ENCODE measurements at regions not wholly inside any gene's neighbourhood (a gene's known extent, or its start where the extent isn't known, plus 50 kb on each side); places are given as distances from the start of the nearest gene placed in this dataset.

DNA sequence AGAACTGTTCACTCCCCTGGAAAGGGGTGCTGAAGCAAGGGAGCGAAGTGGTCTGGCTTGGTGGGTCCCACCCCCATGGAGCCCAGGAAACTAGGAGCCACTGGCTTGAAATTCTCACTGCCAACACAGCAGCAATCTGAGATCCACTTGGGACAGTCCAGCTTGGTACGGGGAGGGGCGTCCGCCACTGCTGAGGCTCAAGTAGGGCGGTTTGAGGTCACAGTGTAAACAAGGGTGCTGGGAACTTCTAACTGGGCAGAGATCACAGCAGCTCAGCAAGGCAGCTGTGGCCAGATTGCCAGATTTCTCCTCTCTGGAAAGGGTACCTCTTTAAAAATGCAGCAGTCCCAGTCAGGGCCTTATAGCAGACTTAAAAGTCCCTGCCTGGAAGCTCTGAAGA lies 53.9 kb upstream of the GALNTL6 start:
- DNase-seq (ENCODE audit: low read depth, low spot score), result no peak

DNA sequence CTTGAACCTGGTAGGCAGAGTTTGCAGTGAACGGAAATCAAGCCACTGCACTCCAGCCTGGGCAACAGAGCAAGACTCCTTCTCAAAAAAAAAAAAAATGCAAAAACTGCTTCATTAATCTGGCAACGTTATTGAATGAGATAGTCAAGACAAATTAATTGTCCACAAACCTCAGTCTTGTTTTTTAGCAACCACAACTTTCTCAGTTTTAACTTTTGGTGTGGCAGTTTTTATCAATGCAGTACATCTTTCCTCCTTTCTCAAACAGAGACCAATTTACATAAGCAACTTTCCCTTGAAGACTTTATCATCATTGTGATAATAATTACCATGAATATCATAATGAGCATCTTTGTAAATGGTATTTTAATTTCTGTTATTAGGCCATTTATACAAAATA lies 61.7 kb upstream of the GALNTL6 start:
- no peak overlapping the region for H3K27ac ChIP-seq
- DNase-seq (ENCODE audit: low read depth, low spot score), result no peak

More for the DNA sequence above, 53.9 kb upstream of the GALNTL6 start:
- H3K27ac ChIP-seq, result no peak overlapping the region

DNA sequence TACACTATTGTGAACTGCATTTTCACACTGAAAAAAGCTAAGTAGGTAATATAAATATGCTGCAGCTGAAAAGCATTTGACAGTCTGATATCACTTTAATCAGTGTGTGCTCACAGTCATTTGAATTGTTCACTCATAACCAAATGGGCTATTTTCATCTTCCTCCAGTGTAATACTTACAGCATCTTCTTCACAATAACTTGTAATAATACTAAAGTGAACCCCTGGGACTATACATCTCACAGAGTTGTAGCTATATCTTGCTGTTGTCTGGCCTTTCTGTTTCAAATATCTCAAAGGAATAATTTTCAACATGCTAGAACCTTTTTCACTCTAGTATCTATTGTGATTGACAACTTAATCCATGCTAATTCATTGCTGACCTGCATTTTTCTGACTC lies 66.8 kb upstream of the GALNTL6 start:
- H3K27ac ChIP-seq, result no peak overlapping the region
- DNase-seq (ENCODE audit: low read depth, low spot score), result no peak

DNA sequence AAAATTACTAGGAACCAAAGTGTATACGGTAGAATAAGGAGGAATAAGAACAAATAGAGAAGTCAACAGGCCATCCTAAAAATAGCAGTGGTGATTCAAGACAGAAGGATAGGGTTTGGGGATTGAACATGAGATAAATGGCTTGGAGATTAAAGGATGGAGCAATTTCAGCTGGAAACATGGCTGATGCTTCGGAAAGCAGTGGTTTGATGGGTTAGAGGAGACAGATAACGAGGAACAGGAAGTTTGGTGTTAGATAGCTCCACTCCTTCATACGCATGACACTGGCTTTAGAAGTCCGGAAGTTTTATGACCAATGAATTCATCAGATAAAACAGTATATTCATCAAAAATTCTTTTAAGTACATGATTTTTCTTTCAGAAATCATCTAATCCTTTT lies 70.8 kb upstream of the GALNTL6 start:
- no peak overlapping the region for H3K27ac ChIP-seq
- no peak for DNase-seq (ENCODE audit: low read depth, low spot score)

DNA sequence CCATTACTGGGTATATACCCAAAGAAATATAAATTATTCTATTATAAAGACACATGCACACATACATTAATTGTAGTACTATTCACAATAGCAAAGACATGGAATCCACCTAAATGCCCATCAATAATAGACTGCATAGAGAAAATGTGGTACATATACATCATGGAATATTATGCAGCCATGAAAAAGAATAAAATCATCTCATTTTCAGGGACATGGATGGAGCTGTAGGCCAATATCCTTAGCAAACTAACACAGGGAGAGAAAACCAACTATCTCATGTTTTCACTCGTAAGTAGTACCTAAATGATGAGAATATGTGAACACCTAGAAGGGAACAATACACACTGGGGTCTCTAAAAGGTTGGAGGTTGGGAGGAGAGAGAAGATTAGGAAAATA lies 86.0 kb upstream of the GALNTL6 start:
- DNase-seq (ENCODE audit: low read depth, low spot score), result no peak
- H3K27ac ChIP-seq, result no peak overlapping the region

DNA sequence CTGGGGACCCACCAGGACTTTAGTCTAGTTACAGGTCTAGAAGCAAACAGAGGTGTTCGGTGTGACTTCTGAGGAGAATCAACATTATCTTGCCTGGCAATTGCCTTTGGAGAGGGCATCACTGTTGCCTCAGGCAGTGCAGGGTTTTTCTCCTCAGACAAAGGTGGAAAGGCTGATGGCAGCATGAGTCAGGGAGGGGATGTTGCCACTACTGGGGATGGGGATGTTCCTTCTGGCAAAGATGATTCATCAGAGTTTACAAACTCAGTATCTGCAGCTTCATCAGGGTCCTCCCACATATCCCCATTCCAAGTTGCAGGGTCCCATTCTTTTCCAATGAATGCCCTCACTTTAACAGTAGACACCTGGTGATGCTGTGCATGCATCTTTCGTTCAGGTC lies 91.3 kb upstream of the GALNTL6 start:
- no peak overlapping the region for H3K27ac ChIP-seq
- DNase-seq (ENCODE audit: low read depth, low spot score), result no peak

DNA sequence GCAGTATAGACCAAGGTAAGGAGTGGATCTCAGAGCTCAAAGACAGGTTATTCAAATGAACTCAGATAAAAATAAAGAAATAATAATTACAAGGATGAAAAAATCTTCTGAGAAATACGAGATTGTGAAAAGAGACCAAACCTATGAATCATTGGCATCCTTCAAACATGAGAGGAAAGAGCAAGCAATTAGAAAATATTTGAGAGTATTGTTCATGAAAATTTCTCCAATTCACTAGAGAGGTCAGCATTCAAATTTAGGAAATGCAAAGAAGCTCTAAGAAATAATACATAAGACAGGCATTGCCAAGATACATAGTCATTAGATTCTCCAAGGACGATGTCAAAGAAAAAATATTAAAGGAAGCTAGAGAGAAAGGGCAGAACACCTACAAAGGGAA lies 93.5 kb upstream of the GALNTL6 start:
- no peak for DNase-seq (ENCODE audit: low read depth, low spot score)
- H3K27ac ChIP-seq, result no peak overlapping the region

DNA sequence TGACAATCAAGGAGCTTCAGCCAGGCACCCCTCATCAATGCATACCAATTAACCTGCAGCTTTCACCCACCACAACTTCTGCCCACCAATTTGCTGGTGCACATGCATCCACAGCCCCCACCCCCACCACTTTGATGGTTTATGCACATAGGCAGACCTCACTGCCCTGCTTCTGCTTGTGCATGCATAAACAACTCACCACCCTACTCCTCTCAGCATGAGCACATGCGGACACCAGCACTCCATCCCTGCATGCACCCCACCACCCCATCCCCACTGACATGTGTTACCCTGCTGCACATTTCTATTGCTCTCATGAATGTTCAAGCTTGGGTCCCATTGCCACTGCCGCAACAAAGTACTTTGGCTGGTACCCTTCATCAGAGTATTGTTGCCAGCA lies 94.5 kb upstream of the GALNTL6 start:
- no peak overlapping the region for H3K27ac ChIP-seq
- no peak for DNase-seq (ENCODE audit: low read depth, low spot score)

DNA sequence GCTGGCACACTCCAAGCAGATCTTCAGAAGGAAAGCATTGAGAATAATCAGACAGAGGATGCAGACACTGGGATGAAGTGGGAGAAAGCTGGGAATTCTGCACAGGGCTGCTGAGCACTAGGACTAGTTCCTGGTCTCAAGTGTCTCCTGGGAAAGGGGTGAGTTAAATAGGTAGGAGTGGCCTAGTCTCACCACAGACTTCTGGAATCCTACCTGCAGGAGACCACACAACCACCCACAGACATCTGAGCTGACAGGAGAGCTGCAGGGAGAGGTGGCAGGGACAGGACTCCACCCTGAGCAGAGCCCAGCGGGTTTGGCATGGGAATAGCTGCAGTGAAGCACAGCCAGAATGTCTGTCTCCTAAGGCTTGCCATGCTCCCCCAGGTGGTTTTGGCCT lies 95.1 kb upstream of the GALNTL6 start:
- H3K27ac ChIP-seq, result no peak overlapping the region
- no peak for DNase-seq (ENCODE audit: low read depth, low spot score)

DNA sequence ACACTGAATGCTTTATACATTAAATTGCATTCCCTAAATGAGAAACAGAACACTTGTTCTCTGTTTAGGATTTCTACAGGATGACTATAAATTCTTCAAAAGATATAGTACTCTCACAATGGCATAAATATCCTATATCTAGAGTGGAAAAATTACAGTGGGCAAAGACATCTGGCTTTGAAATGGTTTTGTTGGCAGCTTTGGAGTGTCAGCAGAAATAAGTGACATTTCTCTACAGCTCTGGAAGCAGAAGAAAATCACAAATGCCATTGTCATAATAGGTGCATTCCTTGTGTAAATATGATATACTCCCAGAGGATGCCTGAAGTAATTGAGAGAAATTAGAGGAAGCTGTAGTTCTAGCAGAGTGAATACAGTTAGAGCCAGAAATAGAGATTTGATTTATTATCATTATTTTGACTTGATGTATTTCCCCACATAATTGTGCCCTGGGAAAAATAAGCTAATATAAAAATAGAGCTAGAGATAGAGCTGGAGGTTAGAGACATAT lies 95.9 kb upstream of the GALNTL6 start:
- H3K27ac ChIP-seq, result no peak overlapping the region
- DNase-seq (ENCODE audit: low read depth, low spot score), result no peak

DNA sequence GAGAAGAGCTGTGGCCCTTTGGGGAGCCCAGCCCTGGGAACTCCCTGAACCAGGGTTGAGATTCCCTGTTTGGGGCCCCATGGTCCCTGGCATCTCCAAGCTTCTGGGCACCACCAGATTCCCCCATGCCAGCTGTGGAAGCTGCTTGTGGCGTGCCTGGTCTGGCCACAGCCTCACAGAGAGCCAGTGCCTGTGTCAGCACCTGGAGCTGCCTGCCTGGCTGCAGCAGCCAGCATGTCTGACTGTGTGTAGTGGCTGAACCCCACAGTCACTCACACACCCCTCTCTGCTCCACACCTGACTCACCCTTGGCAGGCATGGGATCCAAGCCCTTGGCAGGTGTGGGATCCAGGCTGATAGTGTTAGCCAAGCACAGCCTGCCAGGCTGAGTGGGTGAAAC lies 97.2 kb upstream of the GALNTL6 start:
- no peak overlapping the region for H3K27ac ChIP-seq
- DNase-seq (ENCODE audit: low read depth, low spot score), result no peak

DNA sequence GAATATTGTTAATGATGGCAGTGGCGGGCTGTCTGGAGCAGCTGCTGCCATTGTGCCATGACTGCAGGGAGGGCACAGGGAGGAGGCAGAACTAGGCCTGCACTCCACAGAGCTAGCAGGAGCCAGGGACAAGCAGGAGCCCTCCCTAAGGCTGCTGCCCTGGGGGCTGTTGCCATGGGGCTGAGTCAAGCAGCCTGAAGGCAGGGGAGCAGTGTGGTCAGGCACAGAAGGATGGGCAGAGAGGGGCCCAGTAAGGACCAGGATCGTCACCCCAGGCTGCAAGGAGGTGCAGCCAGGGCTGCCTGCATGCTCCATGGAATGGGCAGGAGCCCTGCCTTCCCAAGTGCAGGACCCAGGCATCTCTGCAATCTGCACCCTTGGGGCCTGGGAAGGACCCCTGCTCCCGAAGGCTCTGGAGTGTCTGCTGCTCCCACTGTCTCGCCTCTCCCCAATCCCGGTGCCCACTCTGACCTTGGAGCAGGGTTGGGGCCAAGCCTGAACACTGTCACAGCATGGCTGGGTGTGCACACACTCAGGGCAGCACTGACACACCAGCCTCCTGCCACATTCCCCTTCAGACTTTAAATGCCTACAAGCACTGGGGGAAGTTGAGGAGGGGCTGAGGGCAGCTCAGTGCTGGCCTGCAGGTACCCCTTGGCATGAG lies 98.3 kb upstream of the GALNTL6 start:
- H3K27ac ChIP-seq, result no peak overlapping the region
- DNase-seq (ENCODE audit: low read depth, low spot score), result no peak

DNA sequence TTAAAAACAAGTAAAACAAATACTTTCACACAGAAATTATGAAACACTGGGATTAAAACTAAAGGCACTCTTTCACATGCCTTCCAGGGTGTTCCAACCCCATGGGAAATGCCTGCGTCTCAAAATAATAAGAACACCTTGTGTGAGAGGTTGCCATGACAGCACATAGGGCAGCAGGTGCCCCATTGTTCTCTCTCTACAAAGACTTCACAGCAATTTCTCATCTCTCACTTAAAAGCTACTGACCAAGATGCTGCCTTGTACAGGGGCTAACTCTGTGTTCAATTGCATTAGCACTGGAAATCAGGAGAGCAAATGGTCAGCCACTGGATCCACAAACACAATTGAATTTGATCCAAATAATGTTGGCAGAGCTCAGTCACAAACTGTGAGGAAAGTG lies 102.5 kb upstream of the GALNTL6 start:
- no peak for DNase-seq (ENCODE audit: low read depth, low spot score)
- no peak overlapping the region for H3K27ac ChIP-seq

DNA sequence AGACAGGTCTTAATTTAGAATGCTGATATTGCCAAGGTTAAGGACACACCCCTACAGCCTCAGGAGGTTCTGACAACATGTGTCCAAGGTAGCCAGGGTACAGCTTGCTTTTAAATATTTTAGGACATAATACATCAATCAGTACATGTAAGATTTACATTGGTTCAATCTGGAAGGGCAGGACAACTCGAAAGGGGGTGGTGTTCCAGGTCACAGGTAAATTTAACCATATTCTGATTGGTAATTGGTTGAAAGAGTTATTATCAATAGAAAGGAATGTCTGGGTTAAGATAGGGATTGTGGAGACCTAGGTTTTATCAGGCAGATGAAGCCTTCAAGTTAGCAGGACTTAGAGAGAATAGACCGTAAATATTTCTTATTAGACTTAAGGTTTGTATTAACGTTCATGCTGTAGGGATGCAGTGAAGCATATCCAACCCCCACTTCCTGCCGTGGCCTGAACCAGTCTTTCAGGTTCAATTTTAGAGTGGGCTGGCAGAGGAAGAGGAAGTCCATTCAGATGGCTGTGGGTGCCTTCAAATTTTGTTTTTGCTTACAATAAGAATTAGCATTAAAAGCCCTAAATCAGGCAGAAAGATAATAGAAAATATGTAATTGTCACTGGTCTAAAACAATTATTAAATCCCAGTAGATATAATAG lies 136.5 kb upstream of the GALNTL6 start:
- DNase-seq (ENCODE audit: low read depth, low spot score), result no peak
- no peak overlapping the region for H3K27ac ChIP-seq

DNA sequence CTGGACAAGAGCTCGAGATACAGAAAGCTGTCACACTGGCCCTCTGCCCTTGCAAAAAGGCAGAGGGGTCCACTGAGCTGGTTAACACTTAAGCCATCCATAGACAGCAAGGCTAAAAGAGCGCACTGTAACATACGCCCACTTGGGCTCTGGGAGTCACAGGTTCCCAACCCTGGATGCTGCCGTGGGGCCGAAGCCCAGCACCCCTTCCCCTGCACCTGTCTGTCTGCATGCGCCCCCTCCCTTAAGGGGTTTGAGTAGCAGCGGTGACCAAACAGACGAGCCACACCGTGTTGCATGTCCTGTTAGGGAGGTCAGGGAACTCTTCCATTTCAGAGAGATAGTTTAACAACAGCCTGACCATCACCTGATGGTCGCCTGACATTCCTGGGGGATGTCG lies 138.4 kb upstream of the GALNTL6 start:
- H3K27ac ChIP-seq, result no peak overlapping the region
- DNase-seq (ENCODE audit: low read depth, low spot score), result no peak

DNA sequence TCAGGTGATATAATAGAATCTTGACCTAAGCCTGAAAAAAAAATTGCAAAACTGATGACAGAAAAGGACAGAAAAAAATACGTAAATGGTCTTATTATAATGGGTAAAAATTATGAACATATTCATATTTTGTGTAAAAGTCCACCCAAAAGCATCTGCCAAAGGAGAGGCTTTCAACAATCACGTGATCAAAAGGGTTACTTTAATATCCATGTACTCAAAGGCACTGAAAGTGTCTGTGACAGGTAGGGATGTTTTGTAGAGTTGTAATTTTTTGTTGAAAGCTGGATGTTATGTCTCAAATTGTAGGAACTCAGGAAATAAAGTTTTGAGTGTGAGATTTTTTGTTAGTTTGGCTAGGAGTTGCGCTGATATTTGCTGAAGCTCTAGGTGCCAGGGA lies 144.8 kb upstream of the GALNTL6 start:
- DNase-seq (ENCODE audit: low read depth, low spot score), result no peak
- no peak overlapping the region for H3K27ac ChIP-seq

DNA sequence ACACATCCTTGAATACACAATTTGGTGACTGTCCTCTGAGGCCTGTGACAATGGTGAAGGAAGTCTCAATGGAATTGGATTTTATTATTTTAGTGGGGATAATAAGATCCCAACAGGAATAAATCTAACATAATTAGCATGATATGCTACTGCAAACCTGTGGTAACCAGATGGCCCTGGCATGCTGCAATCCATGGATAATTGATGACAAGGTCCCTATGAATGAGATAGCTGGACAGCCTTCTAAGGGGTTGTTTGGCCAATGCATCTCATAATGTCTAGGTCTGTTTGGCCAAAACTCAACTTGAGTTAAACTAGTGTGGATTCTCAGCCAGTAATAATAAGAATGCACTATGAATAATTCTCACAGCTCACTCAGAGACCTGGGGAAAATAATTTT lies 145.3 kb upstream of the GALNTL6 start:
- no peak for DNase-seq (ENCODE audit: low read depth, low spot score)

DNA sequence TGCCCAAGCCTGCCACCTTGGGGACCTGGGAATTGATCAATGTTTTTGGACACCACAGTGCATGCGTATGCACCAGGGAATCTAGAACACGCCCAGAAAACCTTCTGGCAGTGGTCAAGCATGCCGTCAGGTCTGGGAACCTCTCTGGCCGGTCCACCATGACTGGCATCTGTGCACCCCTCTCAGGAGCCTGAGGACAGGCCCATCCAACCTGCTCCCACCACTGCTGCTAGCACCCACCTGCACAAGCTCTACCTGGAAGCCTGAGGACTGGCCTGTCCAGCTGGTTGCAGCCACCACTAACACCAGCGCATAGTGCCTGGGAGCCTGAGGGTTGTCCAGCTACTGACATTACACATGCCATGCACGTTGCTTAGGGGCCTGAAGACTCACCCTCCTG lies 162.1 kb upstream of the GALNTL6 start:
- no peak for DNase-seq (ENCODE audit: low read depth, low spot score)
- no peak overlapping the region for H3K27ac ChIP-seq

More for the DNA sequence above, 145.3 kb upstream of the GALNTL6 start:
- H3K27ac ChIP-seq, result no peak overlapping the region

DNA sequence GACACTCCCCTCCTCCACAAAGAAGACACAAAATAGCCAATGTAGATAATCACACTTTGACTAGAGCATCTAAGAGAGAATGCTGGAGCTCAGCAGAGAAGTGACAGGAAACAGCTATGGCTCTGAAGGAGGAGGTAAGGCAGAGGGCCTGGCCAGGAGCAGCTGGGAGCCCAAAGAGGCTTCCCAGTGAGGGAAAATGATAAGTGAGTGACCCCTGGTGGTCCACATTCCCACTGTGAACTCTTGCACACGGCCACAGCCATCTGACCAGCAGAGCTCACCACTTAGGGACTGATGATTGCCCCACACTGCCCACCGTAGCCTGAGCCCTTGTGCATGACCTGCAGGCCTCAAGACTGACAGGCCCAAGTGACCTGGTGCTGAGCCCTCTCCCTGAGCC lies 162.7 kb upstream of the GALNTL6 start:
- no peak overlapping the region for H3K27ac ChIP-seq
- no peak for DNase-seq (ENCODE audit: low read depth, low spot score)

DNA sequence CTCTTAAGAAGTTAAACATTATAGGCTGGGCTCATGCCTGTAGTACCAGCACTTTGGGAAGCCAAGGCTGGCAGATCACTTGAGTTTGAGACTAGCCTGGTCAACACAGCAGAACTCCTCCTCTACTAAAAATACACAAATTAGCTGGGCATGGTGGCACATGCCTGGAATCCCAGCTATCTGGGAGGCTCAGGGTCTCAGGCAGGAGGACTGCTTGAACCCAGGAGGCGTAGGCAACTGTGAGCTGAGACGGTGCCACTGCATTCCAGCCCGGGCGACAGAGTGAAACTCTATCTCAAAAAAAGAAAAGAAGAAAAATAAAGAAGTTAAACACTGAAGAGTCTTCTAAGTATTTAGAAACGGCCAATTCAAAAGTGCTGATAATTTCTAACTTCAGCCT lies 164.3 kb upstream of the GALNTL6 start:
- no peak overlapping the region for H3K27ac ChIP-seq
- DNase-seq (ENCODE audit: low read depth, low spot score), result no peak

DNA sequence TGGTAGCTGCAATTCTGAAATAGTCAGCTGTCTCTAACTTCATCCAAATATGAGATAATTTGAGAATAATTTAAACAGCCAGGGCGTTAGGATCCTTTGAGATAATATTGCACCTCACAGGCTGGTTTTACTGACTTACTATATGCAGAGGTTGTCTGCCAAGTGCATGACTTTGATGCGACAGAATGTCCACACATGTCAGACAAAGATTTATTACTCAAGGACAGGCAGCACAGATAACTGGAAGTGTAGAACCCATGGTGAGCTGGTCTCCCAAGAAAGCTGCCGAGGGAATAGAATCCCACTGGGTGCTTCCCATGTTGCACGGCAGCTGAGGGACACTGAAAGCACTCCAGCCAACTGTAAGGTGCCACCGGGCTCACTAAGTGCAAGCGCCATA lies 166.2 kb upstream of the GALNTL6 start:
- DNase-seq (ENCODE audit: low read depth, low spot score), result no peak
- no peak overlapping the region for H3K27ac ChIP-seq

DNA sequence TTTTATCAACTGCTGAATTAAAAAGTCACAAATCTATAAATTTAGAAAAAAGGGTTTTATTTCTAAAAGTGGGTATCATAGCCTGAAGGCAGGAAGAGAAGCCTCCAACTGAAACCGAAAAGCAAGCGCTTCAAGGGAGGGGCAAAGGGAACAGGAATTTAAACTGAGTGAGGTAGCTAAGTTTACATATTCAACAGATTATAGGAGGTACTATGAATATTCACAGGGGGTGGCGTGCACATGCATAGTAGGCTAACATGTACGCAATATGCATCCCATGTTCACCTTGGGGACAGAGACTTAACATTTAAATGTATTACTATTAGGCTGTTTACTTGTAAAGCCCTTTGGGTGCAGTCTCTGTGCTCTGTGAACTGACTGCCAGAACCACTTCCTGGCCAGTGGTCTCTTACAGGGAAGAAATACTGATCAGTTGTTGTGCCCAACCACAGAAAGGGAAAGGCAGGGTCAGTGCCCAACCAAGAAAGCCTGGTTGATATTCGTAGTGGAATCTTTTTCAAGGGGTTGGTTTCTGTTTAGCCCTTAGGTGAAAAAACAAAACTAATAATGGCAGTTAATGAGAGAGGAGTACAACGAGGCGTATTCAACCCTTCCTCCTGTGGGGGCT lies 168.7 kb upstream of the GALNTL6 start:
- no peak for DNase-seq (ENCODE audit: low read depth, low spot score)

More for the DNA sequence above, 168.7 kb upstream of the GALNTL6 start:
- H3K27ac ChIP-seq, result no peak overlapping the region

Measured in epithelial cell of prostate (primary cell).